Neural cell (in vitro differentiated cells): ENCODE measurements at regions not wholly inside any gene's neighbourhood (a gene's known extent, or its start where the extent isn't known, plus 50 kb on each side); places are given as distances from the start of the nearest gene placed in this dataset.

Source experiments
- EZH2 ChIP-seq: fragments of 200-600, 300-800 bp; shearing (Covaris generic), sonication (generic); IDR thresholded peaks from 2 replicates; pipeline ENCODE4 v1.6.1; 2014; ENCODE audit warnings: antibody characterized with exemption, low read length, borderline replicate concordance, mild to moderate bottlenecking; ENCODE audit not compliant: insufficient read depth, poor library complexity, severe bottlenecking
- POLR2AphosphoS5 ChIP-seq: IDR thresholded peaks from 2 replicates; pipeline ENCODE4 v1.6.1; 2012
- TF ChIP-seq, protein P1 (sequence below): fragments of 450-650 bp; IDR thresholded peaks from 2 replicates; pipeline ENCODE4 v1.5.1; 2014; ENCODE audit warnings: antibody characterized with exemption, mild to moderate bottlenecking, moderate library complexity; ENCODE audit not compliant: poor library complexity, severe bottlenecking
- TF ChIP-seq, protein P2 (sequence below): IDR thresholded peaks from 2 replicates; pipeline ENCODE4 v1.6.1; 2012; ENCODE audit warnings: borderline replicate concordance

- TF ChIP-seq, protein P1, sequence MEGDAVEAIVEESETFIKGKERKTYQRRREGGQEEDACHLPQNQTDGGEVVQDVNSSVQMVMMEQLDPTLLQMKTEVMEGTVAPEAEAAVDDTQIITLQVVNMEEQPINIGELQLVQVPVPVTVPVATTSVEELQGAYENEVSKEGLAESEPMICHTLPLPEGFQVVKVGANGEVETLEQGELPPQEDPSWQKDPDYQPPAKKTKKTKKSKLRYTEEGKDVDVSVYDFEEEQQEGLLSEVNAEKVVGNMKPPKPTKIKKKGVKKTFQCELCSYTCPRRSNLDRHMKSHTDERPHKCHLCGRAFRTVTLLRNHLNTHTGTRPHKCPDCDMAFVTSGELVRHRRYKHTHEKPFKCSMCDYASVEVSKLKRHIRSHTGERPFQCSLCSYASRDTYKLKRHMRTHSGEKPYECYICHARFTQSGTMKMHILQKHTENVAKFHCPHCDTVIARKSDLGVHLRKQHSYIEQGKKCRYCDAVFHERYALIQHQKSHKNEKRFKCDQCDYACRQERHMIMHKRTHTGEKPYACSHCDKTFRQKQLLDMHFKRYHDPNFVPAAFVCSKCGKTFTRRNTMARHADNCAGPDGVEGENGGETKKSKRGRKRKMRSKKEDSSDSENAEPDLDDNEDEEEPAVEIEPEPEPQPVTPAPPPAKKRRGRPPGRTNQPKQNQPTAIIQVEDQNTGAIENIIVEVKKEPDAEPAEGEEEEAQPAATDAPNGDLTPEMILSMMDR: no peak
- no peak for TF ChIP-seq EZH2
- TF ChIP-seq POLR2AphosphoS5: no peak
- TF ChIP-seq, protein P2, sequence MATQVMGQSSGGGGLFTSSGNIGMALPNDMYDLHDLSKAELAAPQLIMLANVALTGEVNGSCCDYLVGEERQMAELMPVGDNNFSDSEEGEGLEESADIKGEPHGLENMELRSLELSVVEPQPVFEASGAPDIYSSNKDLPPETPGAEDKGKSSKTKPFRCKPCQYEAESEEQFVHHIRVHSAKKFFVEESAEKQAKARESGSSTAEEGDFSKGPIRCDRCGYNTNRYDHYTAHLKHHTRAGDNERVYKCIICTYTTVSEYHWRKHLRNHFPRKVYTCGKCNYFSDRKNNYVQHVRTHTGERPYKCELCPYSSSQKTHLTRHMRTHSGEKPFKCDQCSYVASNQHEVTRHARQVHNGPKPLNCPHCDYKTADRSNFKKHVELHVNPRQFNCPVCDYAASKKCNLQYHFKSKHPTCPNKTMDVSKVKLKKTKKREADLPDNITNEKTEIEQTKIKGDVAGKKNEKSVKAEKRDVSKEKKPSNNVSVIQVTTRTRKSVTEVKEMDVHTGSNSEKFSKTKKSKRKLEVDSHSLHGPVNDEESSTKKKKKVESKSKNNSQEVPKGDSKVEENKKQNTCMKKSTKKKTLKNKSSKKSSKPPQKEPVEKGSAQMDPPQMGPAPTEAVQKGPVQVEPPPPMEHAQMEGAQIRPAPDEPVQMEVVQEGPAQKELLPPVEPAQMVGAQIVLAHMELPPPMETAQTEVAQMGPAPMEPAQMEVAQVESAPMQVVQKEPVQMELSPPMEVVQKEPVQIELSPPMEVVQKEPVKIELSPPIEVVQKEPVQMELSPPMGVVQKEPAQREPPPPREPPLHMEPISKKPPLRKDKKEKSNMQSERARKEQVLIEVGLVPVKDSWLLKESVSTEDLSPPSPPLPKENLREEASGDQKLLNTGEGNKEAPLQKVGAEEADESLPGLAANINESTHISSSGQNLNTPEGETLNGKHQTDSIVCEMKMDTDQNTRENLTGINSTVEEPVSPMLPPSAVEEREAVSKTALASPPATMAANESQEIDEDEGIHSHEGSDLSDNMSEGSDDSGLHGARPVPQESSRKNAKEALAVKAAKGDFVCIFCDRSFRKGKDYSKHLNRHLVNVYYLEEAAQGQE: no peak
Observed at GRCh38 chr4:157932936-157933335, 239.9 kb downstream of the GASK1B start.
